H9 (cell line): ENCODE measurements at regions not wholly inside any gene's neighbourhood (a gene's known extent, or its start where the extent isn't known, plus 50 kb on each side); places are given as distances from the start of the nearest gene placed in this dataset.

Experiments
- DNase-seq: peaks from one replicate; pipeline ENCODE4 v3.0.0-alpha.2; 2017
- H2AFZ ChIP-seq: one replicate; pipeline ENCODE4 v1.6.1; 2013; ENCODE audit warnings: mild to moderate bottlenecking, low read length, control low read depth, moderate library complexity
- H2AK5ac ChIP-seq: 2 replicates; pipeline ENCODE4 v1.6.1; 2013; ENCODE audit warnings: low read length, control low read depth, mixed read lengths; ENCODE audit not compliant: insufficient read length
- H2BK120ac ChIP-seq: one replicate; pipeline ENCODE4 v1.6.1; 2013; ENCODE audit warnings: low read depth, mild to moderate bottlenecking, low read length, control low read depth, inconsistent platforms; ENCODE audit not compliant: poor library complexity, severe bottlenecking
- H2BK12ac ChIP-seq: 2 replicates; pipeline ENCODE4 v1.6.1; 2013; ENCODE audit warnings: low read length, control low read depth, mixed read lengths, low read depth; ENCODE audit not compliant: insufficient read length
- H2BK15ac ChIP-seq: 2 replicates; pipeline ENCODE4 v1.6.1; 2013; ENCODE audit warnings: low read depth, low read length, control low read depth
- H2BK20ac ChIP-seq: one replicate; pipeline ENCODE4 v1.6.1; 2013; ENCODE audit warnings: low read depth, mild to moderate bottlenecking, low read length, control low read depth, inconsistent platforms; ENCODE audit not compliant: poor library complexity, severe bottlenecking
- H2BK5ac ChIP-seq: 2 replicates; pipeline ENCODE4 v1.6.1; 2013; ENCODE audit warnings: low read length, control low read depth, mixed read lengths; ENCODE audit not compliant: insufficient read length
- H3K14ac ChIP-seq: 2 replicates; pipeline ENCODE4 v1.6.1; 2013; ENCODE audit warnings: low read length, control low read depth; ENCODE audit not compliant: insufficient read depth
- H3K18ac ChIP-seq: 2 replicates; pipeline ENCODE4 v1.6.1; 2013; ENCODE audit warnings: low read depth, mild to moderate bottlenecking, mixed read lengths, low read length, control low read depth; ENCODE audit not compliant: insufficient read length
- H3K23ac ChIP-seq: 2 replicates; pipeline ENCODE4 v1.6.1; 2013; ENCODE audit warnings: low read length, control low read depth, mixed read lengths, low read depth; ENCODE audit not compliant: insufficient read length
- H3K23me2 ChIP-seq: 2 replicates; pipeline ENCODE4 v1.6.1; 2013; ENCODE audit warnings: low read depth, mild to moderate bottlenecking, mixed read lengths, low read length, control low read depth; ENCODE audit not compliant: insufficient read length, poor library complexity, severe bottlenecking
- H3K27ac ChIP-seq: 2 replicates; pipeline ENCODE4 v1.5.1; 2013; ENCODE audit warnings: low read length, control low read depth, mixed read lengths, low read depth; ENCODE audit not compliant: insufficient read length
- H3K27me3 ChIP-seq: 2 replicates; pipeline ENCODE4 v1.6.1; 2013; ENCODE audit warnings: low read length, control low read depth, inconsistent platforms; ENCODE audit not compliant: insufficient read depth
- H3K4ac ChIP-seq: 2 replicates; pipeline ENCODE4 v1.6.1; 2013; ENCODE audit warnings: low read depth, mild to moderate bottlenecking, control low read depth, inconsistent platforms, low read length, moderate library complexity
- H3K4me1 ChIP-seq: 2 replicates; pipeline ENCODE4 v1.6.1; 2013; ENCODE audit warnings: low read length, control low read depth, inconsistent platforms; ENCODE audit not compliant: insufficient read depth
- H3K4me2 ChIP-seq: 2 replicates; pipeline ENCODE4 v1.6.1; 2013; ENCODE audit warnings: low read length, control low read depth, mixed read lengths; ENCODE audit not compliant: insufficient read length, insufficient read depth
- H3K56ac ChIP-seq: 2 replicates; pipeline ENCODE4 v1.6.1; 2013; ENCODE audit warnings: low read depth, mild to moderate bottlenecking, mixed read lengths, low read length, control low read depth; ENCODE audit not compliant: insufficient read length
- H3K79me1 ChIP-seq: 2 replicates; pipeline ENCODE4 v1.6.1; 2013; ENCODE audit warnings: low read depth, mild to moderate bottlenecking, moderate library complexity, low read length, control low read depth, inconsistent platforms; ENCODE audit not compliant: insufficient read depth, poor library complexity, severe bottlenecking
- H3K79me2 ChIP-seq: 2 replicates; pipeline ENCODE4 v1.6.1; 2013; ENCODE audit warnings: low read length, control low read depth, inconsistent platforms; ENCODE audit not compliant: insufficient read depth
- H3K9ac ChIP-seq: 2 replicates; pipeline ENCODE4 v1.6.1; 2013; ENCODE audit warnings: low read length, control low read depth, mixed read lengths; ENCODE audit not compliant: insufficient read length; ENCODE audit errors: extremely low read depth
- H3K9me3 ChIP-seq: one replicate; pipeline ENCODE4 v1.6.1; 2013; ENCODE audit warnings: low read depth, low read length, inconsistent platforms; ENCODE audit not compliant: control insufficient read depth
- H3T11ph ChIP-seq: one replicate; pipeline ENCODE4 v1.6.1; 2013; ENCODE audit warnings: mild to moderate bottlenecking, low read length, control low read depth, inconsistent platforms
- H4K20me1 ChIP-seq: one replicate; pipeline ENCODE4 v1.6.1; 2013; ENCODE audit not compliant: control insufficient read depth, insufficient read length, insufficient read depth
- H4K5ac ChIP-seq: 2 replicates; pipeline ENCODE4 v1.6.1; 2013; ENCODE audit warnings: low read depth, mild to moderate bottlenecking, mixed read lengths, low read length, control low read depth; ENCODE audit not compliant: insufficient read length
- H4K8ac ChIP-seq: replicated peaks from 2 replicates; pipeline ENCODE4 v1.6.1; 2013; ENCODE audit warnings: low read length, control low read depth, mixed read lengths, low read depth; ENCODE audit not compliant: insufficient read length
- H4K91ac ChIP-seq: 2 replicates; pipeline ENCODE4 v1.6.1; 2013; ENCODE audit warnings: low read depth, mild to moderate bottlenecking, moderate library complexity, mixed read lengths, low read length, control low read depth; ENCODE audit not compliant: insufficient read length
- H3K27ac Mint-ChIP-seq, 3 experiments: 2 replicates in 2 of 3; 3 replicates in 1 of 3; pipeline ENCODE4 v1.8.0; 2020 to 2021; ENCODE audit warnings: mixed read lengths in 3 of 3, mild to moderate bottlenecking in 1 of 3, moderate library complexity in 1 of 3
- H3K27me3 Mint-ChIP-seq: 2 replicates; pipeline ENCODE4 v1.8.0; 2021; ENCODE audit warnings: low read depth, mild to moderate bottlenecking, moderate library complexity, mixed read lengths
- H3K36me3 Mint-ChIP-seq, 3 experiments: 2 replicates in 2 of 3; 3 replicates in 1 of 3; pipeline ENCODE4 v1.8.0; 2020 to 2021; ENCODE audit warnings: low read depth in 3 of 3, mixed read lengths in 3 of 3; ENCODE audit not compliant: insufficient read depth in 1 of 3
- H3K4me1 Mint-ChIP-seq, 2 experiments: 2 replicates each; pipeline ENCODE4 v1.8.0; 2020; ENCODE audit warnings: mixed read lengths in 2 of 2
- H3K4me3 Mint-ChIP-seq, 2 experiments: 2 replicates in 1 of 2; 3 replicates in 1 of 2; pipeline ENCODE4 v1.8.0; 2020 to 2021; ENCODE audit warnings: mild to moderate bottlenecking in 2 of 2, mixed read lengths in 2 of 2, moderate library complexity in 1 of 2
- H3K9me3 Mint-ChIP-seq, 2 experiments: 2 replicates in 1 of 2; 3 replicates in 1 of 2; pipeline ENCODE4 v1.8.0; 2020; ENCODE audit warnings: mild to moderate bottlenecking in 2 of 2, mixed read lengths in 2 of 2, moderate library complexity in 1 of 2
- CTCF ChIP-seq: fragments of 200-600 bp; sonication (generic); conservative IDR thresholded peaks from 3 replicates; pipeline ENCODE4 v1.8.0; 2021; ENCODE audit warnings: antibody characterized with exemption, mild to moderate bottlenecking
- WGBS: extraction: QIAGEN DNeasy Blood & Tissue Kit; methylation state at CpG from one replicate; pipeline ENCODE4 v1.1.7; 2013; ENCODE audit warnings: missing lambda C conversion rate, low lambda C conversion rate, mixed read lengths; ENCODE audit not compliant: insufficient read length; ENCODE audit errors: extremely low coverage; 5-methylcytosine and 5-hydroxymethylcytosine counted together

DNA sequence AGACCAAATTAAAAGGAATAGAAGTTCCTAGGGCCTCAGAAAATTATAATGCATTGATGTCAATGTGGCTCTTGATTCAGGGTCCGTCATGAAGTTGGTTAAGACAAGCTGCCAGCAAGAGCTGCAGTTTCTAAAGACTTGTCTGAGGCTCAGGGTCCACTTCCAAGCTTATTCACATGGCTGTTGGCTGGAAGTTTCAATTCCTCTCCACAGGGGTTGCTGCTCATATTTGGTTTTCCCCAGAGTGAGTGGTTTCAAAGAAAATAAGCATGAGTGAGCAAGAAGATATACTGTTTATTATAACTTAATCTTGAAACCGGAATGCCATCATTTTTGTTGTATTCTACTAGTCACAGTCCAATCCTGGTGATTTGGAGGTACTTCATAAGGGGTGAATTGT is 1247.4 kb downstream of the LRFN5 start:
- WGBS = no CpG with 5 or more reads among the region's 2 CpGs
- Histone ChIP-seq H2BK5ac (no peak overlapping the region), H4K91ac (no peak overlapping the region), H3K4ac (no peak overlapping the region), H3K56ac (no peak overlapping the region), H2AK5ac (no peak overlapping the region), H3K79me2 (no peaks in the 10 kb centered on the region), H3K9ac (no peak overlapping the region), H3K27me3 (no peaks in the 10 kb centered on the region), H4K8ac (no peak overlapping the region), H2BK120ac (no peak overlapping the region), H3K14ac (no peak overlapping the region), H3K18ac (no peak overlapping the region), H2BK12ac (no peak overlapping the region), H3T11ph (no peak overlapping the region), H3K27ac (no peak overlapping the region), H3K23me2 (no peaks in the 10 kb centered on the region), H2BK15ac (no peak overlapping the region), H4K20me1 (no peaks in the 10 kb centered on the region), H3K4me1 (no peaks in the 10 kb centered on the region), H4K5ac (no peak overlapping the region), H2BK20ac (no peak overlapping the region), H3K9me3 (no peaks in the 10 kb centered on the region), H3K79me1 (no peaks in the 10 kb centered on the region), H3K23ac (no peak overlapping the region), H2AFZ (no peak overlapping the region), H3K4me2 (no peak overlapping the region)
- Mint-ChIP-seq H3K27ac (no peak overlapping the region), H3K9me3 (no peaks in the 10 kb centered on the region), H3K27me3 (no peaks in the 10 kb centered on the region), H3K36me3 (no peaks in the 10 kb centered on the region), H3K4me3 (no peak overlapping the region), H3K4me1 (peaks cover 4 to 5% of the 10 kb centered on the region in 2 experiments; a peak in 2 of 4 replicates)
- no peak for TF ChIP-seq CTCF
- DNase-seq = no peak
